ENCODE measurements at regions not wholly inside any gene's neighbourhood (a gene's known extent, or its start where the extent isn't known, plus 50 kb on each side); places are given as distances from the start of the nearest gene placed in this dataset.

- no peak for TF ChIP-seq HOXA7 (CRISPR knock-in tag; IDR thresholded peaks at IDR 0.05)
- TF ChIP-seq ZNF510 (CRISPR knock-in tag; IDR thresholded peaks at IDR 0.05; ENCODE audit: low read depth) = no peak
- no peak for TF ChIP-seq POLR2A (IDR thresholded peaks at IDR 0.05; ENCODE audit: insufficient read depth in 1 of 2, low read depth in 2 of 2, low read length in 2 of 2)
- TF ChIP-seq MAX (IDR thresholded peaks at IDR 0.05) = no peak
- TF ChIP-seq, protein P1, sequence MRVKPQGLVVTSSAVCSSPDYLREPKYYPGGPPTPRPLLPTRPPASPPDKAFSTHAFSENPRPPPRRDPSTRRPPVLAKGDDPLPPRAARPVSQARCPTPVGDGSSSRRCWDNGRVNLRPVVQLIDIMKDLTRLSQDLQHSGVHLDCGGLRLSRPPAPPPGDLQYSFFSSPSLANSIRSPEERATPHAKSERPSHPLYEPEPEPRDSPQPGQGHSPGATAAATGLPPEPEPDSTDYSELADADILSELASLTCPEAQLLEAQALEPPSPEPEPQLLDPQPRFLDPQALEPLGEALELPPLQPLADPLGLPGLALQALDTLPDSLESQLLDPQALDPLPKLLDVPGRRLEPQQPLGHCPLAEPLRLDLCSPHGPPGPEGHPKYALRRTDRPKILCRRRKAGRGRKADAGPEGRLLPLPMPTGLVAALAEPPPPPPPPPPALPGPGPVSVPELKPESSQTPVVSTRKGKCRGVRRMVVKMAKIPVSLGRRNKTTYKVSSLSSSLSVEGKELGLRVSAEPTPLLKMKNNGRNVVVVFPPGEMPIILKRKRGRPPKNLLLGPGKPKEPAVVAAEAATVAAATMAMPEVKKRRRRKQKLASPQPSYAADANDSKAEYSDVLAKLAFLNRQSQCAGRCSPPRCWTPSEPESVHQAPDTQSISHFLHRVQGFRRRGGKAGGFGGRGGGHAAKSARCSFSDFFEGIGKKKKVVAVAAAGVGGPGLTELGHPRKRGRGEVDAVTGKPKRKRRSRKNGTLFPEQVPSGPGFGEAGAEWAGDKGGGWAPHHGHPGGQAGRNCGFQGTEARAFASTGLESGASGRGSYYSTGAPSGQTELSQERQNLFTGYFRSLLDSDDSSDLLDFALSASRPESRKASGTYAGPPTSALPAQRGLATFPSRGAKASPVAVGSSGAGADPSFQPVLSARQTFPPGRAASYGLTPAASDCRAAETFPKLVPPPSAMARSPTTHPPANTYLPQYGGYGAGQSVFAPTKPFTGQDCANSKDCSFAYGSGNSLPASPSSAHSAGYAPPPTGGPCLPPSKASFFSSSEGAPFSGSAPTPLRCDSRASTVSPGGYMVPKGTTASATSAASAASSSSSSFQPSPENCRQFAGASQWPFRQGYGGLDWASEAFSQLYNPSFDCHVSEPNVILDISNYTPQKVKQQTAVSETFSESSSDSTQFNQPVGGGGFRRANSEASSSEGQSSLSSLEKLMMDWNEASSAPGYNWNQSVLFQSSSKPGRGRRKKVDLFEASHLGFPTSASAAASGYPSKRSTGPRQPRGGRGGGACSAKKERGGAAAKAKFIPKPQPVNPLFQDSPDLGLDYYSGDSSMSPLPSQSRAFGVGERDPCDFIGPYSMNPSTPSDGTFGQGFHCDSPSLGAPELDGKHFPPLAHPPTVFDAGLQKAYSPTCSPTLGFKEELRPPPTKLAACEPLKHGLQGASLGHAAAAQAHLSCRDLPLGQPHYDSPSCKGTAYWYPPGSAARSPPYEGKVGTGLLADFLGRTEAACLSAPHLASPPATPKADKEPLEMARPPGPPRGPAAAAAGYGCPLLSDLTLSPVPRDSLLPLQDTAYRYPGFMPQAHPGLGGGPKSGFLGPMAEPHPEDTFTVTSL (CRISPR knock-in tag; IDR thresholded peaks at IDR 0.05; ENCODE audit: borderline replicate concordance) = no peak
- TF ChIP-seq GZF1 (CRISPR knock-in tag; IDR thresholded peaks at IDR 0.05) = no peak
- no peak for TF ChIP-seq MYC (CRISPR knock-in tag; IDR thresholded peaks at IDR 0.05; ENCODE audit: borderline replicate concordance)
- no peak for TF ChIP-seq RFX5 (IDR thresholded peaks at IDR 0.05; ENCODE audit: low read depth, low read length)
- TF ChIP-seq SIN3A (IDR thresholded peaks at IDR 0.05; ENCODE audit: borderline replicate concordance, low read depth, low read length) = no peak
- TF ChIP-seq CREM (IDR thresholded peaks at IDR 0.05) = no peak
- TF ChIP-seq CREM (CRISPR knock-in tag; IDR thresholded peaks at IDR 0.05) = no peak
- no peak for TF ChIP-seq TAF1 (CRISPR knock-in tag; IDR thresholded peaks at IDR 0.05)
Observed at GRCh38 chr4:180330521-180330920, 1912.7 kb upstream of the TENM3 start.

All from HepG2 (cell line).